ENCODE measurements at regions not wholly inside any gene's neighbourhood (a gene's known extent, or its start where the extent isn't known, plus 50 kb on each side); places are given as distances from the start of the nearest gene placed in this dataset.

DNA sequence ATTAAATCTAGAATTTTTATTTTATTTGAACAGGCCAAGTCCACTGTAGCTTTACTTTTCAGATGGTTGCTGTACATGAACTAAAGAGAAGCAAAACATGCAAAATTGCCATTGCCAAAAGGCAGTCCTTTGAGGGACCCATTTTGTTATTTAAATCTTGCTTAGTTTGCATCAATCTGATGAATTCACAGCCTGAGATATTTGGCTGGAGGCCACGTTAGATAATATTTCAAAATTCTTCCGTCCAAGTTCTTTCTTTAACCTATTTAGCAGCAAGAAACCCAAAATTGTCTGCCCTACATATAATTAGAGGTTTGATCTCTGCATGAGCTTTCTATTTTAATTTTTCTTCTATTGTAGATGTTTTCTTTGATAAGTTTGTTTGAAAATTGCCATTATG, 1706.9 kb upstream of the RAG2 start:
- no peaks in the 10 kb centered on the region for H3K23me2 ChIP-seq (ENCODE audit: insufficient read length, low read depth, low read length, poor library complexity, severe bottlenecking)
- WGBS (ENCODE audit: extremely low coverage, insufficient read length, low lambda C conversion rate): no CpG with 5 or more reads among the region's 2 CpGs
- Mint-ChIP-seq H3K4me1 (no peaks in the 10 kb centered on the region), H3K27ac (no peak overlapping the region), H3K27me3 (ENCODE audit: low read depth) (no peaks in the 10 kb centered on the region), H3K9me3 (no peaks in the 10 kb centered on the region), H3K36me3 (ENCODE audit: insufficient read depth in 1 of 3, low read depth in 3 of 3) (no peaks in the 10 kb centered on the region), H3K4me3 (no peak overlapping the region)
- TF ChIP-seq, protein P1, sequence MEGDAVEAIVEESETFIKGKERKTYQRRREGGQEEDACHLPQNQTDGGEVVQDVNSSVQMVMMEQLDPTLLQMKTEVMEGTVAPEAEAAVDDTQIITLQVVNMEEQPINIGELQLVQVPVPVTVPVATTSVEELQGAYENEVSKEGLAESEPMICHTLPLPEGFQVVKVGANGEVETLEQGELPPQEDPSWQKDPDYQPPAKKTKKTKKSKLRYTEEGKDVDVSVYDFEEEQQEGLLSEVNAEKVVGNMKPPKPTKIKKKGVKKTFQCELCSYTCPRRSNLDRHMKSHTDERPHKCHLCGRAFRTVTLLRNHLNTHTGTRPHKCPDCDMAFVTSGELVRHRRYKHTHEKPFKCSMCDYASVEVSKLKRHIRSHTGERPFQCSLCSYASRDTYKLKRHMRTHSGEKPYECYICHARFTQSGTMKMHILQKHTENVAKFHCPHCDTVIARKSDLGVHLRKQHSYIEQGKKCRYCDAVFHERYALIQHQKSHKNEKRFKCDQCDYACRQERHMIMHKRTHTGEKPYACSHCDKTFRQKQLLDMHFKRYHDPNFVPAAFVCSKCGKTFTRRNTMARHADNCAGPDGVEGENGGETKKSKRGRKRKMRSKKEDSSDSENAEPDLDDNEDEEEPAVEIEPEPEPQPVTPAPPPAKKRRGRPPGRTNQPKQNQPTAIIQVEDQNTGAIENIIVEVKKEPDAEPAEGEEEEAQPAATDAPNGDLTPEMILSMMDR (conservative IDR thresholded peaks at IDR 0.05): no peak
- no peak for DNase-seq
- no peak overlapping the region for H2BK15ac ChIP-seq (ENCODE audit: low read depth, low read length)
- no peak overlapping the region for H3K27ac ChIP-seq (ENCODE audit: insufficient read length, low read depth, low read length)
- H4K91ac ChIP-seq (ENCODE audit: insufficient read length, low read depth, low read length): no peak overlapping the region
- H2BK20ac ChIP-seq (ENCODE audit: low read depth, low read length, poor library complexity, severe bottlenecking): no peak overlapping the region
- no peak overlapping the region for H3T11ph ChIP-seq (ENCODE audit: low read length)
- H2AK5ac ChIP-seq (ENCODE audit: insufficient read length, low read length): no peak overlapping the region
- H3K9me3 ChIP-seq (ENCODE audit: control insufficient read depth, low read depth, low read length): no peaks in the 10 kb centered on the region
- H3K9ac ChIP-seq (ENCODE audit: extremely low read depth, insufficient read length, low read length): no peak overlapping the region
- H3K4me1 ChIP-seq (ENCODE audit: insufficient read depth, low read length): no peaks in the 10 kb centered on the region
- H3K27me3 ChIP-seq (ENCODE audit: insufficient read depth, low read length): no peaks in the 10 kb centered on the region
- H4K20me1 ChIP-seq (ENCODE audit: control insufficient read depth, insufficient read depth, insufficient read length): no peaks in the 10 kb centered on the region
- no peaks in the 10 kb centered on the region for H3K79me1 ChIP-seq (ENCODE audit: insufficient read depth, low read depth, low read length, poor library complexity, severe bottlenecking)
- no peak overlapping the region for H3K4me2 ChIP-seq (ENCODE audit: insufficient read depth, insufficient read length, low read length)
- no peak overlapping the region for H2BK5ac ChIP-seq (ENCODE audit: insufficient read length, low read length)
- no peak overlapping the region for H3K14ac ChIP-seq (ENCODE audit: insufficient read depth, low read length)
- H3K23ac ChIP-seq (ENCODE audit: insufficient read length, low read depth, low read length): no peak overlapping the region
- H2AFZ ChIP-seq (ENCODE audit: low read length): no peak overlapping the region
- H2BK12ac ChIP-seq (ENCODE audit: insufficient read length, low read depth, low read length): no peak overlapping the region
- H3K56ac ChIP-seq (ENCODE audit: insufficient read length, low read depth, low read length): no peak overlapping the region
- H4K8ac ChIP-seq (replicated peaks; ENCODE audit: insufficient read length, low read depth, low read length): no peak overlapping the region
- no peaks in the 10 kb centered on the region for H3K79me2 ChIP-seq (ENCODE audit: insufficient read depth, low read length)
- H3K4ac ChIP-seq (ENCODE audit: low read depth, low read length): no peak overlapping the region
- H4K5ac ChIP-seq (ENCODE audit: insufficient read length, low read depth, low read length): no peak overlapping the region
- no peak overlapping the region for H3K18ac ChIP-seq (ENCODE audit: insufficient read length, low read depth, low read length)
- no peak overlapping the region for H2BK120ac ChIP-seq (ENCODE audit: low read depth, low read length, poor library complexity, severe bottlenecking)
